ENCODE measurements at regions not wholly inside any gene's neighbourhood (a gene's known extent, or its start where the extent isn't known, plus 50 kb on each side); places are given as distances from the start of the nearest gene placed in this dataset.

DNA sequence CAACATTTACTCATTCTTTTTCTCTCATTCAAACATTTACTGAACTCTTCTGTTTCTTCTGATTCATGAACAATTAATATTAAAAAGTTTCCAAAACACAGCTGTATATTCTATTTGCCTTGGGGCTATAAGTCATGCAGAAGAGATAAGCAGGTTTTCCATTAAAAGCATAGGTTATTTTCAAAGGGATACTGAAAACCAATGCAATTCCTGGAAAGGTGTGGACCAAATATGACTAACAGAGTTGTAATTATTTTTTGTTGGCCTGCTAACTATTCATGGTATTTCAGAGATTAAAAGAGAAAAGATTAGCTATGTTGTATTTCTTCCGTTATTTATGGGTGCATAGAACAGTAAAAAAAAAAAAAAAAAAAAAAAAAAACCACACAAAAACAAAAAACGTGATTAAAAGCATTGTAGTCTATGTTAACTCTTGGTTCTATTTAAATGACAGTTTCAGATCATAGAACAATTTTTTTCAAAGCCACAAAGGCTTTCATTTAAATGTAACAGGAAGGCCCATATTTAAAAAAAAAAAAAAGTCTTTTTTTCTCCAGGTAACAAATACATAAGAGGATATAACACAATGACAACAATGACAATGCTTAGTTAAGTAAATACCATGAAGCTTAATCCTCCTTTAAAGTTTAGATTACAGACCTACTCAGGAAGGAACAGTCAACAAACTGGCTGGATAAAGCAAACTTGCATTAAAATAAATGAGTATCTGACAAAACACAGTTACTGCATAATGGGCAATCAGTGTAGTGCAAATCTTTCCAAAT lies 1042.9 kb downstream of the GATA3 start (continued):
- TF ChIP-seq TCF3 (IDR thresholded peaks at IDR 0.05; ENCODE audit: borderline replicate concordance, insufficient read depth, low read depth, low read length) (no peak), ZNF207 (IDR thresholded peaks at IDR 0.05; ENCODE audit: borderline replicate concordance) (no peak), HDGF (IDR thresholded peaks at IDR 0.05) (no peak)

DNA sequence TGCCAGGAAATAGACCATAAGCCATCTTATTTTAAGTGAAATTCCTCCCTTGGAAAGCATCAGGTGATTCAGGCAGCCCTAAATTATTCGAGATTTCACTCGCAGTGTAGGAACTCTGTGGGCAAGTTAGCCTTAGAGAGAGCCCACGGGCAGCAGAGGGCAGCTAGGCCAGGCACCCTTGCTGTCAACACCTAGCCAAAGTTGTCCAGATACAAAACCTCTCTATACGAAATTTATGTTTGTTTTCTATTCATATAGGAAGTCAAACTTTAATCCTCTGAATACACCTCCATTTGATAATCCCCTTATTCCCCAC lies 1043.5 kb downstream of the GATA3 start:
- RAD21 ChIA-PET (ENCODE audit: unreplicated experiment) = no interaction called here
- Histone ChIP-seq H4K20me1 (ENCODE audit: control insufficient read depth, insufficient read depth) (no peaks in the 10 kb centered on the region), H3K27ac (ENCODE audit: control insufficient read depth, insufficient read depth) (no peak overlapping the region), H3K4me3 (no peak overlapping the region), H3K9me3 (replicated peaks; ENCODE audit: control insufficient read depth, insufficient read depth, low read length) (no peaks in the 10 kb centered on the region), H3K36me3 (ENCODE audit: control insufficient read depth in 2 of 2, insufficient read depth in 2 of 2, low read length in 1 of 2) (no peaks in the 10 kb centered on the region), H3K27me3 (replicated peaks in 1 of 2; ENCODE audit: control insufficient read depth in 2 of 2, insufficient read depth in 2 of 2, low read length in 1 of 2) (no peaks in the 10 kb centered on the region), H3K9ac (ENCODE audit: control insufficient read depth, insufficient read depth, low read length) (no peak overlapping the region), H3K79me2 (ENCODE audit: control insufficient read depth, insufficient read depth, low read length) (no peaks in the 10 kb centered on the region), H3K4me2 (ENCODE audit: control insufficient read depth, insufficient read depth) (no peak overlapping the region), H3K4me1 (ENCODE audit: control insufficient read depth, insufficient read depth, low read length) (no peaks in the 10 kb centered on the region), H2AFZ (ENCODE audit: control insufficient read depth, low read depth, low read length) (no peak overlapping the region)
- ATAC-seq (no peak), DNase-seq (ENCODE audit: low read depth, low spot score) (no peak), FAIRE-seq (no peak)
- CTCF ChIA-PET = no interaction called here
- in situ Hi-C loops (cut with MboI) (no loop called here), intact Hi-C loops (cut with micrococcal nuclease; ENCODE audit: unreplicated experiment) (no loop called here)
- POLR2A ChIA-PET = no interaction called here
- WGBS (ENCODE audit: insufficient coverage, insufficient replicate concordance, low lambda C conversion rate, missing lambda C conversion rate) = 27% methylated on average over 4 of the region's 4 CpGs
- no TSS peak for BruUV-seq (replicated peaks)
- SMC1A ChIA-PET (ENCODE audit: uncharacterized antibody, unreplicated experiment) = interaction anchor here (0.6 kb wide), 1 partner anchor 47 kb away, joined by 3 read pairs; no protein-coding TSS in a partner anchor
- no peak for TF ChIP-seq SMC3 (IDR thresholded peaks at IDR 0.05; ENCODE audit: borderline replicate concordance, low read length)
- TF ChIP-seq YBX1 (IDR thresholded peaks at IDR 0.05) = no peak
- TF ChIP-seq, protein P1, sequence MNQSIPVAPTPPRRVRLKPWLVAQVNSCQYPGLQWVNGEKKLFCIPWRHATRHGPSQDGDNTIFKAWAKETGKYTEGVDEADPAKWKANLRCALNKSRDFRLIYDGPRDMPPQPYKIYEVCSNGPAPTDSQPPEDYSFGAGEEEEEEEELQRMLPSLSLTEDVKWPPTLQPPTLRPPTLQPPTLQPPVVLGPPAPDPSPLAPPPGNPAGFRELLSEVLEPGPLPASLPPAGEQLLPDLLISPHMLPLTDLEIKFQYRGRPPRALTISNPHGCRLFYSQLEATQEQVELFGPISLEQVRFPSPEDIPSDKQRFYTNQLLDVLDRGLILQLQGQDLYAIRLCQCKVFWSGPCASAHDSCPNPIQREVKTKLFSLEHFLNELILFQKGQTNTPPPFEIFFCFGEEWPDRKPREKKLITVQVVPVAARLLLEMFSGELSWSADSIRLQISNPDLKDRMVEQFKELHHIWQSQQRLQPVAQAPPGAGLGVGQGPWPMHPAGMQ (IDR thresholded peaks at IDR 0.05; ENCODE audit: borderline replicate concordance) = no peak
- no peak for TF ChIP-seq HDGF (IDR thresholded peaks at IDR 0.05)
- TF ChIP-seq CBFB (IDR thresholded peaks at IDR 0.05; ENCODE audit: low read depth) = no peak
- no peak for TF ChIP-seq POLR2AphosphoS5 (IDR thresholded peaks at IDR 0.05; ENCODE audit: low read length)
- no peak for TF ChIP-seq KDM1A (IDR thresholded peaks at IDR 0.05; ENCODE audit: borderline replicate concordance)
- TF ChIP-seq ZSCAN29 (IDR thresholded peaks at IDR 0.05) = no peak
- no peak for TF ChIP-seq ZNF384 (IDR thresholded peaks at IDR 0.05; ENCODE audit: borderline replicate concordance, low read depth, low read length)
- TF ChIP-seq NFXL1 (IDR thresholded peaks at IDR 0.05; ENCODE audit: borderline replicate concordance) = no peak
- TF ChIP-seq RELA (IDR thresholded peaks at IDR 0.05; ENCODE audit: borderline replicate concordance, partially characterized antibody) = no peak
- TF ChIP-seq GATAD2B (conservative IDR thresholded peaks at IDR 0.05; ENCODE audit: low read depth) = no peak
- no peak for TF ChIP-seq SMAD5 (IDR thresholded peaks at IDR 0.05; ENCODE audit: low read depth)
